ENCODE measurements at regions not wholly inside any gene's neighbourhood (a gene's known extent, or its start where the extent isn't known, plus 50 kb on each side); places are given as distances from the start of the nearest gene placed in this dataset.

GRCh38 chr6:45739058-45739457 is 276.6 kb downstream of the CLIC5 start:
- no peak for TF ChIP-seq CTCF (conservative IDR thresholded peaks at IDR 0.05)
- no peak overlapping the region for H3K27ac ChIP-seq

GRCh38 chr6:45738057-45738455 is 277.6 kb downstream of the CLIC5 start:
- H3K27ac ChIP-seq: no peak overlapping the region
- no peak for TF ChIP-seq CTCF (conservative IDR thresholded peaks at IDR 0.05)

- TF ChIP-seq CTCF (conservative IDR thresholded peaks at IDR 0.05): no peak
- no peak overlapping the region for H3K27ac ChIP-seq
These were observed 278.2 kb downstream of the CLIC5 start for GRCh38 chr6:45737331-45738056.

- TF ChIP-seq CTCF (conservative IDR thresholded peaks at IDR 0.05): no peak
- no peak overlapping the region for H3K27ac ChIP-seq
These were observed 279.5 kb downstream of the CLIC5 start for GRCh38 chr6:45736134-45736533.

GRCh38 chr6:45732731-45733130 is 282.9 kb downstream of the CLIC5 start:
- no peak overlapping the region for H3K27ac ChIP-seq
- TF ChIP-seq CTCF (conservative IDR thresholded peaks at IDR 0.05): no peak

- TF ChIP-seq CTCF (conservative IDR thresholded peaks at IDR 0.05): no peak
- H3K27ac ChIP-seq: no peak overlapping the region
These were observed 285.4 kb downstream of the CLIC5 start for GRCh38 chr6:45730232-45730631.

GRCh38 chr6:45728674-45729073 is 287.0 kb downstream of the CLIC5 start:
- TF ChIP-seq CTCF (conservative IDR thresholded peaks at IDR 0.05): no peak

More at GRCh38 chr6:45728674-45729073, 287.0 kb downstream of the CLIC5 start:
- H3K27ac ChIP-seq: no peak overlapping the region

Measured in VCaP (cell line).